22Rv1 (cell line): ENCODE measurements at regions not wholly inside any gene's neighbourhood (a gene's known extent, or its start where the extent isn't known, plus 50 kb on each side); places are given as distances from the start of the nearest gene placed in this dataset.
A peak's percentile ranks its signal among the peaks of the same experiment; 100 is the strongest.
"Not testable (repeated sequence)": the region's sequence is repeated elsewhere in the genome, so short reads cannot be mapped to it uniquely, and the experiment has no call there.

ENCODE experiments used
- H3K27ac ChIP-seq: fragments of 450-650 bp; 2 replicates; pipeline ENCODE4 v1.5.1; 2017
- ZFX ChIP-seq: fragments of 450-650 bp; IDR thresholded peaks from 2 replicates; pipeline ENCODE4 v1.6.1; 2017; ENCODE audit warnings: antibody characterized with exemption, borderline replicate concordance
- TF ChIP-seq, protein P1 (sequence below): fragments of 450-650 bp; IDR thresholded peaks from 2 replicates; pipeline ENCODE4 v1.5.1; 2017; ENCODE audit warnings: mild to moderate bottlenecking

- no peak for TF ChIP-seq ZFX
- TF ChIP-seq, protein P1, sequence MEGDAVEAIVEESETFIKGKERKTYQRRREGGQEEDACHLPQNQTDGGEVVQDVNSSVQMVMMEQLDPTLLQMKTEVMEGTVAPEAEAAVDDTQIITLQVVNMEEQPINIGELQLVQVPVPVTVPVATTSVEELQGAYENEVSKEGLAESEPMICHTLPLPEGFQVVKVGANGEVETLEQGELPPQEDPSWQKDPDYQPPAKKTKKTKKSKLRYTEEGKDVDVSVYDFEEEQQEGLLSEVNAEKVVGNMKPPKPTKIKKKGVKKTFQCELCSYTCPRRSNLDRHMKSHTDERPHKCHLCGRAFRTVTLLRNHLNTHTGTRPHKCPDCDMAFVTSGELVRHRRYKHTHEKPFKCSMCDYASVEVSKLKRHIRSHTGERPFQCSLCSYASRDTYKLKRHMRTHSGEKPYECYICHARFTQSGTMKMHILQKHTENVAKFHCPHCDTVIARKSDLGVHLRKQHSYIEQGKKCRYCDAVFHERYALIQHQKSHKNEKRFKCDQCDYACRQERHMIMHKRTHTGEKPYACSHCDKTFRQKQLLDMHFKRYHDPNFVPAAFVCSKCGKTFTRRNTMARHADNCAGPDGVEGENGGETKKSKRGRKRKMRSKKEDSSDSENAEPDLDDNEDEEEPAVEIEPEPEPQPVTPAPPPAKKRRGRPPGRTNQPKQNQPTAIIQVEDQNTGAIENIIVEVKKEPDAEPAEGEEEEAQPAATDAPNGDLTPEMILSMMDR: no peak
- no peak overlapping the region for H3K27ac ChIP-seq
Observed at GRCh38 chr13:54706336-54706735, 1677.7 kb downstream of the OLFM4 start.

GRCh38 chr13:54709546-54709945, 1680.9 kb downstream of the OLFM4 start:
- H3K27ac ChIP-seq: no peak overlapping the region
- TF ChIP-seq, protein P1: no peak
- no peak for TF ChIP-seq ZFX

DNA sequence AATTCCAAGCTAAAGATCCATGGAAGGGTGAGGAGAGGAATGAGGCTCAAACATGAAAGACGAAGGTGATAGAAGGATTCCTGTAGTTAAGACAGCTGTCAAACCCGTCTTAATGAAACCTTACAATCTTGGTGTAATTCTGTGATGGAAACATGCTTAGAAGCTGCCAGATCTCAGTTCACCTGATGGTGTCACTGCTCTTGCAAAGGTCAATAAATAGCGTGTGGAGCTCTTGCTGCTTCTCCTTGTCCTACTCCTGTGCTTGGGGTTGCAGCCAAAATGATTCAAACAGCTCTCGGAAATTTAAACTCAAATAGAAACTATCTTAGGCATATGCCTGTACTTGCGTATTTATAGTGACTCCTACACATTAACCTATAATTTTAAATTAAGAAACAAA, 1705.0 kb downstream of the OLFM4 start:
- H3K27ac ChIP-seq: no peak overlapping the region
- TF ChIP-seq, protein P1: peak; percentile 28
- no peak for TF ChIP-seq ZFX

DNA sequence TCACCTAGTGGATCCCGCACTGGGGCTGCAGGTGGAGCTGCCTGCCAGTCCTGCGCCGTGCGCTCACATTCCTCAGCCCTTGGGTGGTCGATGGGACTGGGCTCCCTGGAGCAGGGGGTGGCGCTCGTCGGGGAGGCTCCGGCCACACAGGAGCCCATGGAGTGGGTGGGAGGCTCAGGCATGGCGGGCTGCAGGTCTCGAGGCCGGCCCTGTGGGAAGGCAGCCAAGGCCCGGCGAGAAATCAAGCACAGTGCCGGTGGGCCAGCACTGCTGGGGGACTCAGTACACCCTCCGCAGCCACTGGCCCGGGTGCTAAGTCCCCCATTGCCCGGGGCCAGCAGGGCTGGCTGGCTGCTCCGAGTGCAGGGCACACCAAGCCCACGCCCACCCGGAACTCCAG, 1708.6 kb downstream of the OLFM4 start:
- H3K27ac ChIP-seq: not testable (repeated sequence)

DNA sequence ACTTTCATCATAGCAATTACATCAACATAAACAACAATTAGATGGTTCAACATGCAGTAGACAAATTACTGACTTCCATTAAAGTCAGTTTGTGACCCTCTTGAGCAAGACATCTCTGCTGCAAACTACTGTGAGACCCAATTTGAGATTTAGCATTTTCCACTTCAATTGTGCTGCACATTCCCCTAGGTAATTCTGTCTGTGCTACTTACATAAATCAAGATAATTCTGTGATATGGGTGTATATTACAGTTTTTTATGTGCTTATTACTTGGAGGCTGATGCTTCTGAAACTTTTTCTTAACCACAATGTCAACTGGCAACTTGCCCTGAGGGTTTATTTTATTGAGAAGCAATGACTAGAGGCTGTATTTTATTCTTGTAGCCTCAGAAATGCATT, 1714.4 kb downstream of the OLFM4 start:
- TF ChIP-seq, protein P1: no peak
- TF ChIP-seq ZFX: no peak
- no peak overlapping the region for H3K27ac ChIP-seq

GRCh38 chr13:54744747-54745146, 1716.1 kb downstream of the OLFM4 start:
- no peak overlapping the region for H3K27ac ChIP-seq

GRCh38 chr13:54750521-54750920, 1721.9 kb downstream of the OLFM4 start:
- TF ChIP-seq ZFX: no peak
- TF ChIP-seq, protein P1: no peak
- H3K27ac ChIP-seq: no peak overlapping the region

More at GRCh38 chr13:54744747-54745146, 1716.1 kb downstream of the OLFM4 start:
- TF ChIP-seq ZFX: no peak
- TF ChIP-seq, protein P1: no peak

DNA sequence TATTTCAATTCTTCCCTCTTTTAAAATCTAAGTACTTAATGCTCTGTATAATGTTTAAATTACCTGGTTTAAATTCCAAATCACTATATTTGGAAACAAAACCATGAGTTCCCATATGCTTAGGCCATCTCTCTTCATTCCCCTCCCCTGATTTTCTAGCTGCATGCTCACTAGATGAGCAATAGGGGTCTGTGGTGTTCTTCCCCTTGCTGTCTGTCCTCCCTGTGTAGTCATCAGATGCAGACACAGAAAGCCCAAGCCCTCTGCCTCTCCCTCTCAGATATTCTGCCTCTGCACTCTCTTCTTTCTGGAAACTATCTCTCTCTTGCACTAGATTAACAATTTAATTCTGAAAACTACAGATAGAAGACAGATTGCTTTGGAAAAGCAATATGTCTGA, 1730.2 kb downstream of the OLFM4 start:
- no peak overlapping the region for H3K27ac ChIP-seq
- TF ChIP-seq ZFX: no peak
- TF ChIP-seq, protein P1: no peak
